ENCODE measurements at regions not wholly inside any gene's neighbourhood (a gene's known extent, or its start where the extent isn't known, plus 50 kb on each side); places are given as distances from the start of the nearest gene placed in this dataset.

DNA sequence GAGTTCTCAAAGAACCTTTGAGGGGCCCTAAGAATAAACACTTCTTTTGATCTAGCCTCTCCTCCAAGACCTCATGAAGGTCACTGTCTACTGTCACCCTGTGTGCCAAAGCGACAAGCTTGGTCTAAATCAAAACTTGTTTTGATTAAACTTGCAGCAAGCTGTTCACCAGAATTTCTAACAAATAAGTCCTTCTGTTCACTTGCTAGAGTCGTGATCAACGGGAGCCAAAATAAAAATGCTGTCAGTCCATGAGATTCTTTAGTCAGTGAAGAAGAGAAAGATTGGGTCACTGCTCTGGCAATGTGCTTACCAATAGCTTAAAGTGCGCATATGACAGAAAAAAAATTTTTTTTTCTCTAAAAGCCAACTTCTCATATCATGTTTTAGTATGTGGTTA, 53.9 kb upstream of the GALNT5 start:
- no peaks in the 10 kb centered on the region for H3K4me1 ChIP-seq (replicated peaks in 1 of 2)
- no peak overlapping the region for H3K4me3 ChIP-seq
- 58 to 100% (median 97%) methylated on average over 1 to 4 of the region's 4 CpGs for WGBS, 10 experiments
- ATAC-seq (replicated peaks in 6 of 8): no peak
- in situ Hi-C loops (cut with MboI; ENCODE audit: low pct_unique_long_range_greater_than_20kb in 2 of 9, low sequenced_read_pairs in 9 of 9, unreplicated experiment in 9 of 9): loop anchor here in 1 of 9 experiments (25.0 kb wide), 1 partner anchor 1816 kb away; no protein-coding TSS in a partner anchor
- no peak overlapping the region for H3K27ac ChIP-seq

DNA sequence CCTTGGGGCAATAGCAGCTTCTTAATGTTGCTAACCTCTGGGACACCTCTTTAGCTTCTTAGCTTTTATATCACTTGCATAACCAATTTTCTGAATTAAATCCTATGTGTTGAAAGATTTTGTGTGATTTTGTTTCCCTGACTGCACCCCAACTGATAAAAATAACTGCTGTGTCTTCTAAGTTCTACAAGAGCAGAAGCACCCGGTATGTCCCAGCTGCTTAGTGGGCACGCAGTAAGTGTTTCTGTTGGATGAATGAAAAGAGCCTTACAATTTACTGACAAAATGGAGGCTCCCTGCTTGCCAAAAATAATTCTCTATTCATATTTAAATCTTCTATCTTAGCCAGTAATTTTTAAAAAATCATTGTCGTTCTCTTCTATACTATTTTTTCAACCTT, 53.1 kb upstream of the GALNT5 start:
- in situ Hi-C loops (cut with MboI; ENCODE audit: low pct_unique_long_range_greater_than_20kb in 2 of 9, low sequenced_read_pairs in 9 of 9, unreplicated experiment in 9 of 9): loop anchor here in 1 of 9 experiments (25.0 kb wide), 1 partner anchor 1817 kb away; no protein-coding TSS in a partner anchor

DNA sequence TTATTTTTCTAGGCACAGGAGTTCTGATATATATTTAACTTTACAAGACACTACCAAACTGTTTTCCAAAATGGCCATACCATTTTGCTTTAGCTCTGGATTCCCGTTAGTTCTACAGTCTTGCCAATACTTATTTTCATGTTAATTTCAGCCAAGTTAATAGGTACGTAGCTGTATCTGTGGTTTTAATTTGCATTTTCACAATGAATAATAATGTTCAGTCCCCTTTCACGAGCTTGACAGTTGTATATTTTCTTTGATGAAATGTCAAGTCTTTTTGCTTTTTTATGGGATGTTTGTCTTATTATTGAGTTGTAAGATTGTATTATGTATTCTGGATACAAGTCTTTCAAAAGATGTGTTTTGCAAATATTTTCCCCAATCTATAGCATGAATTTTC, 50.6 kb upstream of the GALNT5 start:
- Histone ChIP-seq H3K27ac (no peak overlapping the region), H3K4me3 (no peak overlapping the region), H3K4me1 (replicated peaks in 1 of 2) (no peaks in the 10 kb centered on the region)
- no peak for ATAC-seq (replicated peaks in 6 of 8)
- 22 to 66% (median 50%) methylated on average over 1 to 3 of the region's 3 CpGs for WGBS, 10 experiments
- in situ Hi-C loops (cut with MboI; ENCODE audit: low pct_unique_long_range_greater_than_20kb in 2 of 9, low sequenced_read_pairs in 9 of 9, unreplicated experiment in 9 of 9): loop anchor here in 1 of 9 experiments (25.0 kb wide), 1 partner anchor 1820 kb away; no protein-coding TSS in a partner anchor

More for the DNA sequence above, 53.1 kb upstream of the GALNT5 start:
- Histone ChIP-seq H3K4me1 (replicated peaks in 1 of 2) (no peaks in the 10 kb centered on the region), H3K27ac (no peak overlapping the region), H3K4me3 (no peak overlapping the region)
- no peak for ATAC-seq (replicated peaks in 6 of 8)
- 75 to 100% (median 94%) methylated on average over 2 to 3 of the region's 3 CpGs; no CpG with 5 or more reads in 1 of the 10 experiments for WGBS, 10 experiments

All from motor neuron (in vitro differentiated cells).